ENCODE measurements at regions not wholly inside any gene's neighbourhood (a gene's known extent, or its start where the extent isn't known, plus 50 kb on each side); places are given as distances from the start of the nearest gene placed in this dataset.
A peak's percentile ranks its signal among the peaks of the same experiment; 100 is the strongest.

DNA sequence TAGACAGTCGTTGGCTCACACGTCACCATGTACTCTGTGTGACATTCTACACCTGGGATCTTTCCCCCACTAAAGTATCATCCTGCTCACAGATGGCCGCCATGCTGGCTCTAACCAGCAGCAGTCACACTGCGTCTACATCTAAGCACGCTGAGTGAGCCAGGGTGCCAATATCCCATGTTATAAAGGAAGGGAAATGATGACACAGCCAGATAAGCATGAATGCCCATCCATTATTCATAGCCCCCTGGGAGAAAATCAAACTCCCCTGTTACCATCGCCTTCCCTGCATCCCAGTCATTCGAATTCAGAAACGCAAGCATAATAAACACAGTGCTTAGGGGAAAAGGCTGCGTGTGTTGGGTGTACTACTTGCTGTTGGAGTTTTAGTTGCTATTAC lies 698.2 kb upstream of the AUTS2 start:
- Mint-ChIP-seq H3K9me3 (ENCODE audit: unreplicated experiment) (peaks cover 10% of the 10 kb centered on the region), H3K27me3 (ENCODE audit: low read depth, unreplicated experiment) (no peaks in the 10 kb centered on the region), H3K4me3 (ENCODE audit: unreplicated experiment) (no peak overlapping the region), H3K36me3 (ENCODE audit: low read depth, unreplicated experiment) (no peaks in the 10 kb centered on the region), H3K27ac (ENCODE audit: unreplicated experiment) (no peak overlapping the region), H3K4me1 (ENCODE audit: low read depth, unreplicated experiment) (no peaks in the 10 kb centered on the region)
- H3K4me2 ChIP-seq (ENCODE audit: low read length), result no peak overlapping the region
- DNase-seq (ENCODE audit: low read depth), result no peak
- no peaks in the 10 kb centered on the region for H3K79me2 ChIP-seq (ENCODE audit: insufficient read depth, low read length)
- no peak overlapping the region for H3K9ac ChIP-seq (ENCODE audit: low read length)
- H3K36me3 ChIP-seq (ENCODE audit: insufficient read depth, low read length), result no peaks in the 10 kb centered on the region
- no peaks in the 10 kb centered on the region for H4K20me1 ChIP-seq (ENCODE audit: insufficient read depth, low read length)
- H3K9me3 ChIP-seq (ENCODE audit: insufficient read depth, low read depth, low read length), result no peaks in the 10 kb centered on the region
- no peak for FAIRE-seq
- H3K27ac ChIP-seq (ENCODE audit: low read depth, low read length), result no peak overlapping the region
- H3K27me3 ChIP-seq (ENCODE audit: insufficient read depth, low read length), result no peaks in the 10 kb centered on the region
- no peak overlapping the region for H3K4me3 ChIP-seq (ENCODE audit: insufficient read depth, low read depth, low read length)
- no peak overlapping the region for H2AFZ ChIP-seq (ENCODE audit: low read depth, low read length)
- TF ChIP-seq EZH2 (IDR thresholded peaks at IDR 0.05; ENCODE audit: insufficient read depth, low read length), result no peak
- TF ChIP-seq, protein P1, sequence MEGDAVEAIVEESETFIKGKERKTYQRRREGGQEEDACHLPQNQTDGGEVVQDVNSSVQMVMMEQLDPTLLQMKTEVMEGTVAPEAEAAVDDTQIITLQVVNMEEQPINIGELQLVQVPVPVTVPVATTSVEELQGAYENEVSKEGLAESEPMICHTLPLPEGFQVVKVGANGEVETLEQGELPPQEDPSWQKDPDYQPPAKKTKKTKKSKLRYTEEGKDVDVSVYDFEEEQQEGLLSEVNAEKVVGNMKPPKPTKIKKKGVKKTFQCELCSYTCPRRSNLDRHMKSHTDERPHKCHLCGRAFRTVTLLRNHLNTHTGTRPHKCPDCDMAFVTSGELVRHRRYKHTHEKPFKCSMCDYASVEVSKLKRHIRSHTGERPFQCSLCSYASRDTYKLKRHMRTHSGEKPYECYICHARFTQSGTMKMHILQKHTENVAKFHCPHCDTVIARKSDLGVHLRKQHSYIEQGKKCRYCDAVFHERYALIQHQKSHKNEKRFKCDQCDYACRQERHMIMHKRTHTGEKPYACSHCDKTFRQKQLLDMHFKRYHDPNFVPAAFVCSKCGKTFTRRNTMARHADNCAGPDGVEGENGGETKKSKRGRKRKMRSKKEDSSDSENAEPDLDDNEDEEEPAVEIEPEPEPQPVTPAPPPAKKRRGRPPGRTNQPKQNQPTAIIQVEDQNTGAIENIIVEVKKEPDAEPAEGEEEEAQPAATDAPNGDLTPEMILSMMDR (IDR thresholded peaks at IDR 0.05; ENCODE audit: insufficient read depth, low read depth, low read length), result no peak
- no peaks in the 10 kb centered on the region for H3K4me1 ChIP-seq (ENCODE audit: insufficient read depth, low read length)

DNA sequence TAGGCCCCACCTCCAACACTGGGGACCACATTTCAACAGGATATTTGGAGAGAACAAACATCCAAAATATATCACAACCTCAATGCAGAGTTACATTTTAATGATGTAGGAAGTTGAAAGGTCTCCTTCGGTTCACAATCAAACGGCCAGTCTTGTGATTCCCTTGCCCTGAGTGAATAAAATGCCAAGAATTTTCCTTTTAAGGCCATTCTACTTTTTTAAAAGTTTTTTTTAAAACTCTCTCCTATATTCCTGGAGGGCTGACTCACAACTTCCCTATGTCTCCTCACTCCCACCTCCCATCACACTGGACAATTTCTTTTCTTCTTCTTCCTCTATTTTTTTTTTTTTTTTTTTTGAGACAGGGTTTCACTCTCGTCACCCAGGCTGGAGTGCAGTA lies 693.6 kb upstream of the AUTS2 start:
- FAIRE-seq (no peak), DNase-seq (ENCODE audit: low read depth) (peak; percentile 60)
- no peaks in the 10 kb centered on the region for H3K4me1 ChIP-seq (ENCODE audit: insufficient read depth, low read length)
- TF ChIP-seq, protein P1 (IDR thresholded peaks at IDR 0.05; ENCODE audit: insufficient read depth, low read depth, low read length), result no peak
- no peak for TF ChIP-seq EZH2 (IDR thresholded peaks at IDR 0.05; ENCODE audit: insufficient read depth, low read length)
- H3K27me3 ChIP-seq (ENCODE audit: insufficient read depth, low read length), result no peaks in the 10 kb centered on the region
- Mint-ChIP-seq H3K27ac (ENCODE audit: unreplicated experiment) (no peak overlapping the region), H3K9me3 (ENCODE audit: unreplicated experiment) (peaks cover 9% of the 10 kb centered on the region), H3K36me3 (ENCODE audit: low read depth, unreplicated experiment) (no peaks in the 10 kb centered on the region), H3K4me3 (ENCODE audit: unreplicated experiment) (no peak overlapping the region), H3K27me3 (ENCODE audit: low read depth, unreplicated experiment) (no peaks in the 10 kb centered on the region), H3K4me1 (ENCODE audit: low read depth, unreplicated experiment) (no peaks in the 10 kb centered on the region)
- H4K20me1 ChIP-seq (ENCODE audit: insufficient read depth, low read length), result no peaks in the 10 kb centered on the region
- H3K4me2 ChIP-seq (ENCODE audit: low read length), result no peak overlapping the region
- no peak overlapping the region for H3K9ac ChIP-seq (ENCODE audit: low read length)
- H3K4me3 ChIP-seq (ENCODE audit: insufficient read depth, low read depth, low read length), result no peak overlapping the region
- H3K27ac ChIP-seq (ENCODE audit: low read depth, low read length), result no peak overlapping the region
- H3K79me2 ChIP-seq (ENCODE audit: insufficient read depth, low read length), result no peaks in the 10 kb centered on the region
- no peaks in the 10 kb centered on the region for H3K9me3 ChIP-seq (ENCODE audit: insufficient read depth, low read depth, low read length)
- H3K36me3 ChIP-seq (ENCODE audit: insufficient read depth, low read length), result no peaks in the 10 kb centered on the region
- H2AFZ ChIP-seq (ENCODE audit: low read depth, low read length), result no peak overlapping the region

DNA sequence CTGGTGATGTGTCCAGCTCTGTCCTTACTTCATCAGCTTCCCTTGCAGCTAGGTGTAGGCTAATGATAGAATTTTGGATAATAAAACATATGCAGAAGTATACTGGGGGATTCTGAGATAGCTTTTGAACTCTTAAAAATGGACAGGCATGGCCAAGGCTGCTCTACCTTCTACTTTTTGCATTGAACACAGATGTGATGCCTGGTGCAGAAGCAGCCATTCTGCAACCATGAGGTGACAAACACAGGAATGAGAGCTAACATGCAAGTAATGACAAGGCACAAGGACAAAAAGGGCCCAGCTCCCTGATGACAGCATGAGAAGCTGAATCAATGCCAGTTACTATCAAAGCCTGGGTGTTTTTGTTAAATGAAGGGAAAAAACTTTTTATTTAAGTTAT lies 686.5 kb upstream of the AUTS2 start:
- FAIRE-seq (no peak), DNase-seq (ENCODE audit: low read depth) (no peak)
- Mint-ChIP-seq H3K9me3 (ENCODE audit: unreplicated experiment) (peaks cover 11% of the 10 kb centered on the region), H3K4me1 (ENCODE audit: low read depth, unreplicated experiment) (no peaks in the 10 kb centered on the region), H3K27ac (ENCODE audit: unreplicated experiment) (no peak overlapping the region), H3K36me3 (ENCODE audit: low read depth, unreplicated experiment) (no peaks in the 10 kb centered on the region), H3K27me3 (ENCODE audit: low read depth, unreplicated experiment) (no peaks in the 10 kb centered on the region), H3K4me3 (ENCODE audit: unreplicated experiment) (no peak overlapping the region)
- Histone ChIP-seq H3K4me2 (ENCODE audit: low read length) (no peak overlapping the region), H3K79me2 (ENCODE audit: insufficient read depth, low read length) (no peaks in the 10 kb centered on the region), H2AFZ (ENCODE audit: low read depth, low read length) (no peak overlapping the region), H3K27me3 (ENCODE audit: insufficient read depth, low read length) (no peaks in the 10 kb centered on the region), H3K4me1 (ENCODE audit: insufficient read depth, low read length) (no peaks in the 10 kb centered on the region), H3K27ac (ENCODE audit: low read depth, low read length) (no peak overlapping the region), H3K36me3 (ENCODE audit: insufficient read depth, low read length) (no peaks in the 10 kb centered on the region), H4K20me1 (ENCODE audit: insufficient read depth, low read length) (no peaks in the 10 kb centered on the region), H3K9ac (ENCODE audit: low read length) (no peak overlapping the region), H3K4me3 (ENCODE audit: insufficient read depth, low read depth, low read length) (no peak overlapping the region), H3K9me3 (ENCODE audit: insufficient read depth, low read depth, low read length) (peaks cover 2% of the 10 kb centered on the region)
- TF ChIP-seq, protein P1 (IDR thresholded peaks at IDR 0.05; ENCODE audit: insufficient read depth, low read depth, low read length), result no peak
- no peak for TF ChIP-seq EZH2 (IDR thresholded peaks at IDR 0.05; ENCODE audit: insufficient read depth, low read length)

All from astrocyte (in vitro differentiated cells and primary cell).